H9 (cell line): ENCODE measurements at regions not wholly inside any gene's neighbourhood (a gene's known extent, or its start where the extent isn't known, plus 50 kb on each side); places are given as distances from the start of the nearest gene placed in this dataset.

Experiments
- DNase-seq: peaks from one replicate; pipeline ENCODE4 v3.0.0-alpha.2; 2017
- H2AFZ ChIP-seq: one replicate; pipeline ENCODE4 v1.6.1; 2013; ENCODE audit warnings: mild to moderate bottlenecking, low read length, control low read depth, moderate library complexity
- H2AK5ac ChIP-seq: 2 replicates; pipeline ENCODE4 v1.6.1; 2013; ENCODE audit warnings: low read length, control low read depth, mixed read lengths; ENCODE audit not compliant: insufficient read length
- H2BK120ac ChIP-seq: one replicate; pipeline ENCODE4 v1.6.1; 2013; ENCODE audit warnings: low read depth, mild to moderate bottlenecking, low read length, control low read depth, inconsistent platforms; ENCODE audit not compliant: poor library complexity, severe bottlenecking
- H2BK12ac ChIP-seq: 2 replicates; pipeline ENCODE4 v1.6.1; 2013; ENCODE audit warnings: low read length, control low read depth, mixed read lengths, low read depth; ENCODE audit not compliant: insufficient read length
- H2BK15ac ChIP-seq: 2 replicates; pipeline ENCODE4 v1.6.1; 2013; ENCODE audit warnings: low read depth, low read length, control low read depth
- H2BK20ac ChIP-seq: one replicate; pipeline ENCODE4 v1.6.1; 2013; ENCODE audit warnings: low read depth, mild to moderate bottlenecking, low read length, control low read depth, inconsistent platforms; ENCODE audit not compliant: poor library complexity, severe bottlenecking
- H2BK5ac ChIP-seq: 2 replicates; pipeline ENCODE4 v1.6.1; 2013; ENCODE audit warnings: low read length, control low read depth, mixed read lengths; ENCODE audit not compliant: insufficient read length
- H3K14ac ChIP-seq: 2 replicates; pipeline ENCODE4 v1.6.1; 2013; ENCODE audit warnings: low read length, control low read depth; ENCODE audit not compliant: insufficient read depth
- H3K18ac ChIP-seq: 2 replicates; pipeline ENCODE4 v1.6.1; 2013; ENCODE audit warnings: low read depth, mild to moderate bottlenecking, mixed read lengths, low read length, control low read depth; ENCODE audit not compliant: insufficient read length
- H3K23ac ChIP-seq: 2 replicates; pipeline ENCODE4 v1.6.1; 2013; ENCODE audit warnings: low read length, control low read depth, mixed read lengths, low read depth; ENCODE audit not compliant: insufficient read length
- H3K23me2 ChIP-seq: 2 replicates; pipeline ENCODE4 v1.6.1; 2013; ENCODE audit warnings: low read depth, mild to moderate bottlenecking, mixed read lengths, low read length, control low read depth; ENCODE audit not compliant: insufficient read length, poor library complexity, severe bottlenecking
- H3K27ac ChIP-seq: 2 replicates; pipeline ENCODE4 v1.5.1; 2013; ENCODE audit warnings: low read length, control low read depth, mixed read lengths, low read depth; ENCODE audit not compliant: insufficient read length
- H3K27me3 ChIP-seq: 2 replicates; pipeline ENCODE4 v1.6.1; 2013; ENCODE audit warnings: low read length, control low read depth, inconsistent platforms; ENCODE audit not compliant: insufficient read depth
- H3K4ac ChIP-seq: 2 replicates; pipeline ENCODE4 v1.6.1; 2013; ENCODE audit warnings: low read depth, mild to moderate bottlenecking, control low read depth, inconsistent platforms, low read length, moderate library complexity
- H3K4me1 ChIP-seq: 2 replicates; pipeline ENCODE4 v1.6.1; 2013; ENCODE audit warnings: low read length, control low read depth, inconsistent platforms; ENCODE audit not compliant: insufficient read depth
- H3K4me2 ChIP-seq: 2 replicates; pipeline ENCODE4 v1.6.1; 2013; ENCODE audit warnings: low read length, control low read depth, mixed read lengths; ENCODE audit not compliant: insufficient read length, insufficient read depth
- H3K56ac ChIP-seq: 2 replicates; pipeline ENCODE4 v1.6.1; 2013; ENCODE audit warnings: low read depth, mild to moderate bottlenecking, mixed read lengths, low read length, control low read depth; ENCODE audit not compliant: insufficient read length
- H3K79me1 ChIP-seq: 2 replicates; pipeline ENCODE4 v1.6.1; 2013; ENCODE audit warnings: low read depth, mild to moderate bottlenecking, moderate library complexity, low read length, control low read depth, inconsistent platforms; ENCODE audit not compliant: insufficient read depth, poor library complexity, severe bottlenecking
- H3K79me2 ChIP-seq: 2 replicates; pipeline ENCODE4 v1.6.1; 2013; ENCODE audit warnings: low read length, control low read depth, inconsistent platforms; ENCODE audit not compliant: insufficient read depth
- H3K9ac ChIP-seq: 2 replicates; pipeline ENCODE4 v1.6.1; 2013; ENCODE audit warnings: low read length, control low read depth, mixed read lengths; ENCODE audit not compliant: insufficient read length; ENCODE audit errors: extremely low read depth
- H3K9me3 ChIP-seq: one replicate; pipeline ENCODE4 v1.6.1; 2013; ENCODE audit warnings: low read depth, low read length, inconsistent platforms; ENCODE audit not compliant: control insufficient read depth
- H3T11ph ChIP-seq: one replicate; pipeline ENCODE4 v1.6.1; 2013; ENCODE audit warnings: mild to moderate bottlenecking, low read length, control low read depth, inconsistent platforms
- H4K20me1 ChIP-seq: one replicate; pipeline ENCODE4 v1.6.1; 2013; ENCODE audit not compliant: control insufficient read depth, insufficient read length, insufficient read depth
- H4K5ac ChIP-seq: 2 replicates; pipeline ENCODE4 v1.6.1; 2013; ENCODE audit warnings: low read depth, mild to moderate bottlenecking, mixed read lengths, low read length, control low read depth; ENCODE audit not compliant: insufficient read length
- H4K8ac ChIP-seq: replicated peaks from 2 replicates; pipeline ENCODE4 v1.6.1; 2013; ENCODE audit warnings: low read length, control low read depth, mixed read lengths, low read depth; ENCODE audit not compliant: insufficient read length
- H4K91ac ChIP-seq: 2 replicates; pipeline ENCODE4 v1.6.1; 2013; ENCODE audit warnings: low read depth, mild to moderate bottlenecking, moderate library complexity, mixed read lengths, low read length, control low read depth; ENCODE audit not compliant: insufficient read length
- H3K27ac Mint-ChIP-seq, 3 experiments: 2 replicates in 2 of 3; 3 replicates in 1 of 3; pipeline ENCODE4 v1.8.0; 2020 to 2021; ENCODE audit warnings: mixed read lengths in 3 of 3, mild to moderate bottlenecking in 1 of 3, moderate library complexity in 1 of 3
- H3K27me3 Mint-ChIP-seq: 2 replicates; pipeline ENCODE4 v1.8.0; 2021; ENCODE audit warnings: low read depth, mild to moderate bottlenecking, moderate library complexity, mixed read lengths
- H3K36me3 Mint-ChIP-seq, 3 experiments: 2 replicates in 2 of 3; 3 replicates in 1 of 3; pipeline ENCODE4 v1.8.0; 2020 to 2021; ENCODE audit warnings: low read depth in 3 of 3, mixed read lengths in 3 of 3; ENCODE audit not compliant: insufficient read depth in 1 of 3
- H3K4me1 Mint-ChIP-seq, 2 experiments: 2 replicates each; pipeline ENCODE4 v1.8.0; 2020; ENCODE audit warnings: mixed read lengths in 2 of 2
- H3K4me3 Mint-ChIP-seq, 2 experiments: 2 replicates in 1 of 2; 3 replicates in 1 of 2; pipeline ENCODE4 v1.8.0; 2020 to 2021; ENCODE audit warnings: mild to moderate bottlenecking in 2 of 2, mixed read lengths in 2 of 2, moderate library complexity in 1 of 2
- H3K9me3 Mint-ChIP-seq, 2 experiments: 2 replicates in 1 of 2; 3 replicates in 1 of 2; pipeline ENCODE4 v1.8.0; 2020; ENCODE audit warnings: mild to moderate bottlenecking in 2 of 2, mixed read lengths in 2 of 2, moderate library complexity in 1 of 2
- CTCF ChIP-seq: fragments of 200-600 bp; sonication (generic); conservative IDR thresholded peaks from 3 replicates; pipeline ENCODE4 v1.8.0; 2021; ENCODE audit warnings: antibody characterized with exemption, mild to moderate bottlenecking

- Mint-ChIP-seq H3K4me1 (0 out of 4 replicates have a peak, but pooled peaks cover 0 to under 1% of the 10 kb centered on the region in 2 experiments), H3K36me3 (no peaks in the 10 kb centered on the region)
- no peak overlapping the region for H3K23ac ChIP-seq
Measured at GRCh38 chr18:71293322-71293721, 1004.5 kb downstream of the SOCS6 start.

More at GRCh38 chr18:71293322-71293721, 1004.5 kb downstream of the SOCS6 start:
- no peak overlapping the region for H2AFZ ChIP-seq
- Mint-ChIP-seq H3K4me3 (no peak overlapping the region), H3K27ac (no peak overlapping the region), H3K27me3 (peaks cover 27% of the 10 kb centered on the region), H3K9me3 (no peaks in the 10 kb centered on the region)
- no peak overlapping the region for H3K18ac ChIP-seq
- no peak overlapping the region for H3K27ac ChIP-seq
- no peak for TF ChIP-seq CTCF
- no peaks in the 10 kb centered on the region for H3K79me2 ChIP-seq
- DNase-seq = no peak
- H3K4me2 ChIP-seq = no peak overlapping the region
- H3K14ac ChIP-seq = no peak overlapping the region
- H3K4me1 ChIP-seq = no peaks in the 10 kb centered on the region
- H4K20me1 ChIP-seq = no peaks in the 10 kb centered on the region
- H3K23me2 ChIP-seq = no peaks in the 10 kb centered on the region
- H3K79me1 ChIP-seq = no peaks in the 10 kb centered on the region
- H3K27me3 ChIP-seq = no peaks in the 10 kb centered on the region
- H4K5ac ChIP-seq = no peak overlapping the region
- H3K56ac ChIP-seq = no peak overlapping the region
- H3T11ph ChIP-seq = no peak overlapping the region
- no peak overlapping the region for H2BK5ac ChIP-seq
- H3K9ac ChIP-seq = no peak overlapping the region
- H2BK20ac ChIP-seq = no peak overlapping the region
- no peak overlapping the region for H4K8ac ChIP-seq
- no peak overlapping the region for H4K91ac ChIP-seq
- H2AK5ac ChIP-seq = no peak overlapping the region
- no peak overlapping the region for H3K4ac ChIP-seq
- no peaks in the 10 kb centered on the region for H3K9me3 ChIP-seq
- no peak overlapping the region for H2BK120ac ChIP-seq
- no peak overlapping the region for H2BK15ac ChIP-seq
- H2BK12ac ChIP-seq = no peak overlapping the region
